Activated naive CD4-positive, alpha-beta T cell treated with anti-CD3 and anti-CD28 coated beads for 36 hours (primary cell): ENCODE measurements at regions not wholly inside any gene's neighbourhood (a gene's known extent, or its start where the extent isn't known, plus 50 kb on each side); places are given as distances from the start of the nearest gene placed in this dataset.
"Not testable (repeated sequence)": the region's sequence is repeated elsewhere in the genome, so short reads cannot be mapped to it uniquely, and the experiment has no call there.

Experiments used
- CTCF ChIA-PET: fragments of 350-600 bp; sonication (Branson Sonifier 250); formaldehyde crosslinking; loops from one replicate; lab custom pipeline; 2021; ENCODE audit warnings: antibody characterized with exemption; lab: Charles Lee
- DNase-seq: peaks from one replicate; pipeline ENCODE4 v3.0.0-alpha.2; 2020
- H3K27ac Mint-ChIP-seq: one replicate; pipeline ENCODE4 v1.8.0; 2021; ENCODE audit warnings: mild to moderate bottlenecking, mixed read lengths
- H3K27me3 Mint-ChIP-seq: one replicate; pipeline ENCODE4 v1.8.0; 2021; ENCODE audit warnings: low read depth, mixed read lengths
- H3K36me3 Mint-ChIP-seq: one replicate; pipeline ENCODE4 v1.8.0; 2021; ENCODE audit warnings: low read depth, mixed read lengths
- H3K4me1 Mint-ChIP-seq: one replicate; pipeline ENCODE4 v1.8.0; 2021; ENCODE audit warnings: low read depth, mixed read lengths
- H3K4me3 Mint-ChIP-seq: one replicate; pipeline ENCODE4 v1.8.0; 2021; ENCODE audit warnings: mild to moderate bottlenecking, moderate library complexity, mixed read lengths
- H3K9me3 Mint-ChIP-seq: one replicate; pipeline ENCODE4 v1.8.0; 2021; ENCODE audit warnings: mixed read lengths
- intact Hi-C: fragments of 100-400 bp; cut with micrococcal nuclease; formaldehyde crosslinking; loops from one replicate; pipeline ENCODE4 v1.15.1; 2023

DNA sequence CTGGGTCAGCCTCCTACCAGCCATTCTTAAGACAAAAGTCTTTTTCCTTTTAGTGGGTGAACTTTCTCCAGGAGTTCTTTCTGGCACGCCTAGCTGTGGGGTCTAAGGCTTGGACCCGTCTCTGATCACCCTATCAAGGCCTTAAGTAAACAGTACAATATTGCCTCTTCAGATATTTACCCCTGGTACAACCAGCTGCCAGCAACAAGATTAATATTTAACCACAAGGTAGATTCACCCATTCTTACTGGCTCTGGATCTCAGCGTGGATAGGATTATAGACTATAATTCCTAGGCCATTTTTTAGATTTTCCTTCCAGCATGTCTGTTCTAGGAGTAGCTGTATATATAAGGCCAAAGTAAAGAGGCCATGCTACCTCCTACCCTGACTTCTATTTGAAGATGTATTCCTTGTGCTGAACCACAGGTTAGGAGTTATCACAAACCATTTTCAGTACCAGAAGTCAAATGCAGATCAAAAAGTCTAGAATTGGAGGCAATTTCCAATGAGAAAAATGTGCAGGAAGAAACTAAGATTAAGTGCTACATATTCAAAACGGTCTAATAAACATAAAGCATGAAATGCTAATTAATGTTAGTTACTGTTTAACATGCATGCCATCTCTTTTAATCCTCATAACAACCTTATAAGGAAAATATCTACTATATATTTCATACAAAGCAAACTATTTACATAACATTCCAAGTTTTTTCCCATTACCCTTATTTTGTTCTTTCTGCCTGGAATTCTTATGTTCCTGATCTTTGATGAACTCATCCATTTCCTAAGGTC, 110.0 kb upstream of the SYN3 start:
- Mint-ChIP-seq H3K27ac (no peak overlapping the region), H3K4me1 (no peaks in the 10 kb centered on the region), H3K27me3 (peaks cover 20% of the 10 kb centered on the region), H3K36me3 (no peaks in the 10 kb centered on the region), H3K9me3 (no peaks in the 10 kb centered on the region), H3K4me3 (no peak overlapping the region)
- intact Hi-C loops, result no loop called here
- CTCF ChIA-PET, result no interaction called here
- no peak for DNase-seq

DNA sequence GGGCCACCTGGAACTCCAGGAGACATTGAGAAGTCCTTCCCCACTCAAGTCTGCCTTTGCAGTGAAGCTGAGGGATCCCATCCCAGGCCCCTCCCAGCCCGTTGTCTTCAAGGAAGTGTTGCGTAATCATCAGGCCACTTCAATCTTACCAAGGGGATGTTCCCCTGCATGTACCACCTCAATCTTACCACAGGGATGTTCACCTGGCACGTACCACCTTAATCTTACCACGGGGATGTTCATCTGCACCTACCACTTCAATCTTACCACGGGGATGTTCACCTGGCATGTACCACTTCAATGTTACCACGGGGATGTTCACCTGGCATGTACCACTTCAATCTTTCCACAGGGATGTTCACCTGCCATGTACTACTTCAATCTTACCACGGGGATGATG, 108.0 kb upstream of the SYN3 start:
- Mint-ChIP-seq H3K27ac (no peak overlapping the region), H3K27me3 (peaks cover 29% of the 10 kb centered on the region), H3K4me3 (no peak overlapping the region), H3K36me3 (no peaks in the 10 kb centered on the region), H3K9me3 (no peaks in the 10 kb centered on the region), H3K4me1 (no peaks in the 10 kb centered on the region)
- CTCF ChIA-PET, result no interaction called here
- intact Hi-C loops, result no loop called here
- no peak for DNase-seq

DNA sequence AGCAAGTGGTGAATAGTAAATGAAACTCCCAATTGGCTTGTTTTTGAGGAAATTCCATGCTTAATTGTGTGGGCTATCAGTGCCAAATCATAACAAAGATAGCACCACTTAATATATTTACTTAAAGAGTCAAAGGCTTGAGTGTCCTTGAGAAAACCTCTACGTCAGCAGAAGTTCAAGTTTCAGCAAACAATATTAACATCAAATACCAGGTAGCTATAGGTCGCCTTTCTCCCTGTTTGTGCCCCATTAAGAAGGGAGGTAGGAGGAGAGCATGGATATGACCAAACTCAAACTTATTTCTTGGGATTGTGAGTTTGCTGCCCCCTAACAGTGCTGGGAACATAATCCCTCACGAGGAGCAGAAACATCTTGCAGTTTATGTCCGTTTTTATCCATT, 105.6 kb upstream of the SYN3 start:
- H3K27ac Mint-ChIP-seq, result no peak overlapping the region
- H3K27me3 Mint-ChIP-seq, result peaks cover 24% of the 10 kb centered on the region

DNA sequence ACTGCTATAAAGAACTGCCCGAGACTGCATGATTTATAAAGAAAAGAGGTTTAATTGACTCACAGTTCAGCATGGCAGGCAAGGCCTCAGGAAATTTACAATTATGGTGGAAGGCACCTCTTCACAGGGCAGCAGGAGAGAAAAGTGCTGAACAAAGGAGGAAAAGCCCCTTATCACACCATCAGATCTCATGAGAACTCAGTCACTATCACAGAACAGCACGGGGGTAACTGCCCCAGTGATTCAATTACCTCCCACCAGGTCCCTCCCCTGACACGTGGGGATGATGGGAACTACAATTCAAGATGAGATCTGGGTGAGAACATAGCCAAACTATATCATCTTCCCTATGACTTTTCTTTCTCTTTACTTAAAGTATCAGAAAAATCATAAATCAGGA, 104.0 kb upstream of the SYN3 start:
- intact Hi-C loops, result no loop called here
- H3K27ac Mint-ChIP-seq, result no peak overlapping the region
- CTCF ChIA-PET, result no interaction called here
- no peak overlapping the region for H3K4me3 Mint-ChIP-seq
- H3K27me3 Mint-ChIP-seq, result peaks cover 26% of the 10 kb centered on the region
- no peaks in the 10 kb centered on the region for H3K9me3 Mint-ChIP-seq
- DNase-seq, result no peak
- H3K36me3 Mint-ChIP-seq, result no peaks in the 10 kb centered on the region
- no peaks in the 10 kb centered on the region for H3K4me1 Mint-ChIP-seq

More for the DNA sequence above, 105.6 kb upstream of the SYN3 start:
- Mint-ChIP-seq H3K9me3 (no peaks in the 10 kb centered on the region), H3K4me3 (no peak overlapping the region), H3K4me1 (no peaks in the 10 kb centered on the region), H3K36me3 (no peaks in the 10 kb centered on the region)
- intact Hi-C loops, result no loop called here
- CTCF ChIA-PET, result interaction anchor here (1.0 kb wide), 1 partner anchor 48 kb away, joined by 3 read pairs; no protein-coding TSS in a partner anchor
- DNase-seq, result no peak

DNA sequence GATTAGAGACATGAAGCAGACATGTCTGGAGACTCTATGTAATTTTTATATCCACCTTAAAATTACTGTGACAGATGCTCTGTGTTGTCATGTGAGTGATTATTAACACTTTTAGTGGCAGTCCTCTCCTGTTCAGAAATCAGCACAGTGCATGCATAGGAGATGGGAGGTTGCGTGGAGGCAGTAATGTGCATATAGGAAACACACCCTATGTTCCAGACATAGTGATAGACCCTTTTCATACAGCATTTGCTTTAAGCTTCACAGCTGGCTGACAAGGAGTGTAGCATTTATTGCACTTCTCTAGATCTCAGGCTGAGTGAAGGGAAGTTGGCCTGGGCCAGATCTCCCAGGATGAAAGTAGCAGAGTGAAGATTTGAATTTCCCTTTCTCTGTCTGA, 102.3 kb upstream of the SYN3 start:
- Mint-ChIP-seq H3K27ac (no peak overlapping the region), H3K36me3 (no peaks in the 10 kb centered on the region)
- no peak for DNase-seq

DNA sequence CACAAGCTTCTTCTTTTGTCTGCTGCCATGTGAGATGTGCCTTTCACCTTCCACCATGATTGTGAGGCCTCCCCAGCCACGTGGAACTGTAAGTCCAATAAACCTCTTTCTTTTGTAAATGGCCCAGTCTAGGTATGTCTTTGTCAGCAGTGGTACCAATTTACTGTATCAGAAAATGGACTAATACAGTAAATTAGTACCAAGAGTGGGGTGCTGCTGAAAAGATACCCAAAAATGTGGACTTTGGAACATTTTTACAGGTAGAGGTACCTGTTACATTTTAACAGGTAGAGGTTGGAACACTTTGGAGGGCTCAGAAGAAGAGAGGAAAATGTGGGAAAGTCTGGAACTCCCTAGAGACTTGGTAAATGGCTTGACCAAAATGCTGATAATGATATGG, 96.8 kb upstream of the SYN3 start:
- H3K4me1 Mint-ChIP-seq, intact Hi-C loops, H3K36me3 Mint-ChIP-seq, H3K4me3 Mint-ChIP-seq, H3K27me3 Mint-ChIP-seq, DNase-seq, H3K27ac Mint-ChIP-seq, CTCF ChIA-PET, H3K9me3 Mint-ChIP-seq: not testable (repeated sequence)

More for the DNA sequence above, 102.3 kb upstream of the SYN3 start:
- CTCF ChIA-PET, result no interaction called here
- intact Hi-C loops, result no loop called here
- Mint-ChIP-seq H3K27me3 (peaks cover 27% of the 10 kb centered on the region), H3K4me1 (no peaks in the 10 kb centered on the region), H3K4me3 (no peak overlapping the region), H3K9me3 (peaks cover 1% of the 10 kb centered on the region)

DNA sequence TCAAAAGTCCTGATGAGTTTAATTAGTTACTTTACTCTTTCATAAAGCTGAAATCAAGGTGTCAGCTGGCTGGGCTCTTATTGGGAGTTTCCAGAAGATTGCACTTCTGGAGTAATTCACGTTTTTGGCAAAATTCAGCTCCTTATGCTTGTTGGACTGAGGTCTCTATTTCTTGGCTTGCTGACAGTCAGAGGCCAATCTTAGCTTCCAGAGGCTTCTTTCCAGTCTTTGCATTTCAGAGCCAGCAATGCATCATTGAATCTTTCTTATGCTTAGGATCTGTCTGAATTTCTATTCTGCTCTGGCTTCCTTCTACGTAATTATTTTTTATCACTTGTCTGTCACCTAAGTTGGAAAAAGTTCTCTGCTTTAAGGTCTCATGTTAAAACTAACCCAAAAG, 91.4 kb upstream of the SYN3 start:
- CTCF ChIA-PET, result no interaction called here
- intact Hi-C loops, result no loop called here

DNA sequence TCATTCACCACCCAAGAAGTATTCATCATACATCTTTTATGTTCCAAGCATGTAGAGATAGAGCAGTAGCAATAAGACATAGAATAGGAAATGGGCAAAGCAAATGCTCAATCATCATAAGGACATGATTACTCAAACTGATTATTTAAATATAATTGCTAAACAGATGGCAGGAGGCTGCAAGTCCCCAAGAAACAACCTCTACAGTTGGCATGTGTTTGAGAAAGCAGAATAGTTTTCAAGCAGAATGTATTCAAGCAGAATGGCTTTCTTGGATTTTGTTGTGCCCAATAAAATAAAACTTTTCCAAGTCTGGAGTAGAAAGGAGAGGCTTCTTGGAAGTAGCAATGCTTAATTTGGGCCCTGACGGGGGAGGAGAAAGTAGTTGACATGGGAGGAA, 86.5 kb upstream of the SYN3 start:
- Mint-ChIP-seq H3K9me3 (no peaks in the 10 kb centered on the region), H3K4me1 (no peaks in the 10 kb centered on the region), H3K36me3 (no peaks in the 10 kb centered on the region), H3K27me3 (peaks cover 7% of the 10 kb centered on the region), H3K4me3 (no peak overlapping the region), H3K27ac (no peak overlapping the region)
- no peak for DNase-seq
- CTCF ChIA-PET, result no interaction called here
- intact Hi-C loops, result no loop called here

More for the DNA sequence above, 91.4 kb upstream of the SYN3 start:
- H3K4me1 Mint-ChIP-seq, result no peaks in the 10 kb centered on the region
- no peaks in the 10 kb centered on the region for H3K27me3 Mint-ChIP-seq
- no peak overlapping the region for H3K4me3 Mint-ChIP-seq
- H3K27ac Mint-ChIP-seq, result no peak overlapping the region
- DNase-seq, result no peak
- H3K36me3 Mint-ChIP-seq, result no peaks in the 10 kb centered on the region
- H3K9me3 Mint-ChIP-seq, result no peaks in the 10 kb centered on the region

DNA sequence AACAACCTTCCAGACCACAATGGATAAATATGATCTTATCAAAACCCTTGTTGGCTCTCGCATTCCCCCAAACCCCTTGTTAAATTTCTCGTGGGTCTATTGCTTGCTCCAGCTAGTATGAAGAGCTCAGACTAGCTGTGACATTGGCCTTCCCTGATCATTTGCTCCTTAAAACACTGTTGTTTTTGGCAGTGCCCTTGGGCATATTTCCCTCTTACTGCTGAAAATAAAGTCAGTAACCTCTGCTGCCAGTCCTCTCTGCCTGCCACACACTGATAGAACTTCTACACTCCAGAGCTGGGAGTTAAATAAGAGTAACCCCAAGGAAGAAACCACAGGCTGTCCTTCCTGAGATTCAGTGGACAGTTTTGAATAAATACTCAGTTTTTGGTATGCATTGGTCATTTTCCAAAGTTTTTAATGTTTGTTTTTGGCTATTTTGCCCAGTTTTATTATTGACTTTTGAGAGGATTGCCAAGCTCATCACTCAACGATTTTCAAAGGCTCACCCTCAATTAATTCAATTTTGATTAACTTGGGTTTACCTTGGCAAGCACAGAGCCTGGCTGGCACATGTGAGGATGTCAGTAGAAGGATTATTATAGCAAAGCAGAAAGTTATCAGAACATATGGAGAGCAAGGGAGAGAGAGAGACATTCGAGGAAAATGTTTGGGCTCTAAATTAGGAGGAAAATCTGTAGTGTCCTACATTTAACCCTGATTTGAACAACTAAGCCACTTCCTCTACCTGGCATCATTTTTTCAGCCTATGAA, 84.3 kb upstream of the SYN3 start:
- DNase-seq, result no peak
- Mint-ChIP-seq H3K4me3 (no peak overlapping the region), H3K36me3 (peaks cover 2% of the 10 kb centered on the region), H3K9me3 (peaks cover 3% of the 10 kb centered on the region), H3K27ac (no peak overlapping the region), H3K4me1 (no peaks in the 10 kb centered on the region), H3K27me3 (peaks cover 15% of the 10 kb centered on the region)
- CTCF ChIA-PET, result interaction anchor here (1.4 kb wide), 1 partner anchor 60 kb away, joined by 4 read pairs; no protein-coding TSS in a partner anchor
- intact Hi-C loops, result no loop called here

DNA sequence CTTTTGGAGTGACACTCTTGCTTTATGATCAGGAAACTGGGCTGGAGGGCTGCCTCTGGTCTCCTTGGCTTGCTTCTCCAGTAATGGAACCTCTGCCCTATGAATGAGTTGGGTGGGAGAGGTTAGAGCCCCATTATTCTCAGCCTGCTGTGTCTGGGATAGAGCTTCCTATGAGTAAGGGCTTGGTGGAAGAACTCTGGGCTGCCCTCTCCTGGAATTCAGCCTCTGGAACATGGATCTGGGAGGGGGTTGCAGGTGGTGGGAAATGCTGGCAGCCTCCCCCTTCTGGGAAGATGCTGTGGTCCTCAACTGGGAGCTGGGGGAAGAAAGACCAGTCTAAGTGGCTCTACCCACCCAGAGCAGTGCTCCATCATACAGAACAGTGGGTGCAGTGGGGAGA, 81.8 kb upstream of the SYN3 start:
- intact Hi-C loops, result no loop called here
- peaks cover 7% of the 10 kb centered on the region for H3K9me3 Mint-ChIP-seq
- no peak for DNase-seq
- H3K27me3 Mint-ChIP-seq, result peaks cover 16% of the 10 kb centered on the region
- CTCF ChIA-PET, result interaction anchor here (0.5 kb wide), 1 partner anchor 323 kb away, joined by 3 read pairs; no protein-coding TSS in a partner anchor
- H3K4me3 Mint-ChIP-seq, result no peak overlapping the region
- H3K27ac Mint-ChIP-seq, result no peak overlapping the region
- peaks cover 2% of the 10 kb centered on the region for H3K36me3 Mint-ChIP-seq
- no peaks in the 10 kb centered on the region for H3K4me1 Mint-ChIP-seq

DNA sequence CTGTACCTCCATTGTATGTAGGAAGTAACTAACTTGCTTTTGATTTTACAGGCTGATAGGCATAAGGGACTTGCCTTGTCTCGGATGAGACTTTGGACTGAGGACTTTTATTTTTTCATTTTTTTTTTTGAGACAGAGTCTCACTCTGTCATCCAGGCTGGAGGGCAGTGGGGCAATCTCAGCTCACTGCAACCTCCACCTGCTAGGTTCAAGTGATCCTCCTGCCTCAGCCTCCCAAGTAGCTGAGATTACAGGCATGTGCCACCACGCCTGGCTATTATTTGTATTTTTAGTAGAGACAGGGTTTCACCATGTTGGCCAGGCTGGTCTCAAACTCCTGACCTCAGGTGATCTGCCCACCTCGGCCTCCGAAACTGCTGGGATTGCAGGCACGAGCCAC, 80.2 kb upstream of the SYN3 start:
- H3K9me3 Mint-ChIP-seq, H3K27ac Mint-ChIP-seq, H3K4me1 Mint-ChIP-seq, DNase-seq, H3K36me3 Mint-ChIP-seq, H3K4me3 Mint-ChIP-seq, intact Hi-C loops, CTCF ChIA-PET: not testable (repeated sequence)
- peaks cover 15% of the 10 kb centered on the region for H3K27me3 Mint-ChIP-seq

DNA sequence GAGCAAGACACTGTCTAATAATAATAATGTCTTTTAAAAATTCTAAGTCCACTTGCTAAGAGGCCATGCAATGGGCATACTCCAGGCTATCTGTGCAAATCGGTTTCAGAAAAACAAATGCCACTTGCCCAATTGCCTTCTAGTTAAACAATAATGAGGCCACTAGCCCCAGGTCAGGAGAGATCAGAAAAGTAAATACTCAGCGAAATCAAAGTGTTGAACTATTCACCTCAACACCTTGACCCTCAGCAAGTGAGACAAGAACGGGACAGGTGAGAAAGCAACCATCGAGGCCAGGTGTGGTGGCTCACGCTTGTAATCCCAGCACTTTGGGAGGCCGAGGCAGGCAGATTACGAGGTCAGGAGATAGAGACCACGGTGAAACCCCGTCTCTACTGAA, 72.3 kb upstream of the SYN3 start:
- no peaks in the 10 kb centered on the region for H3K4me1 Mint-ChIP-seq
- no peak overlapping the region for H3K4me3 Mint-ChIP-seq
- CTCF ChIA-PET, result no interaction called here
- H3K36me3 Mint-ChIP-seq, result no peaks in the 10 kb centered on the region
- H3K27ac Mint-ChIP-seq, result no peak overlapping the region
- intact Hi-C loops, result no loop called here
- H3K27me3 Mint-ChIP-seq, result peaks cover 7% of the 10 kb centered on the region
- H3K9me3 Mint-ChIP-seq, result no peaks in the 10 kb centered on the region
- no peak for DNase-seq

DNA sequence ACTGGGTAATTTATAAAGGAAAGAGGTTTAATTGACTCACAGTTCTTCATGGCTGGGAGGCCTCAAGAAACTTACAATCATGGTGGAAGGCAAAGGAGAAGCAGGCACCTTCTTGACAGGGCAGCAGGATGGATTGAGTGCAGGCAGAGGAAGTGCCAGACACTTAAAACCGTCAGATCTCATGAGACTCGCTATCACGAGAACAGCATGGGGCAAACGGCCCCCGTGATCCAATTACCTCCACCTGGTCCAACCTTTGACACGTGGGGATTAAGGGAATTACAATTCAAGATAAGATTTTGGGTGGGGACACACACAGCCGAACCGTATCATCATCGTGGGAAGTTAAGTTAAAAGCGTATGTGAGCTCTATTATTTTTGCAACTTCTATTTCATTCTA, 71.4 kb upstream of the SYN3 start:
- CTCF ChIA-PET, result no interaction called here

More for the DNA sequence above, 71.4 kb upstream of the SYN3 start:
- intact Hi-C loops, result no loop called here
- H3K27me3 Mint-ChIP-seq, result peaks cover 7% of the 10 kb centered on the region
- H3K4me1 Mint-ChIP-seq, result no peaks in the 10 kb centered on the region
- no peak overlapping the region for H3K27ac Mint-ChIP-seq
- no peaks in the 10 kb centered on the region for H3K36me3 Mint-ChIP-seq
- no peak overlapping the region for H3K4me3 Mint-ChIP-seq
- no peaks in the 10 kb centered on the region for H3K9me3 Mint-ChIP-seq
- no peak for DNase-seq
